ENCODE measurements at regions not wholly inside any gene's neighbourhood (a gene's known extent, or its start where the extent isn't known, plus 50 kb on each side); places are given as distances from the start of the nearest gene placed in this dataset.

DNA sequence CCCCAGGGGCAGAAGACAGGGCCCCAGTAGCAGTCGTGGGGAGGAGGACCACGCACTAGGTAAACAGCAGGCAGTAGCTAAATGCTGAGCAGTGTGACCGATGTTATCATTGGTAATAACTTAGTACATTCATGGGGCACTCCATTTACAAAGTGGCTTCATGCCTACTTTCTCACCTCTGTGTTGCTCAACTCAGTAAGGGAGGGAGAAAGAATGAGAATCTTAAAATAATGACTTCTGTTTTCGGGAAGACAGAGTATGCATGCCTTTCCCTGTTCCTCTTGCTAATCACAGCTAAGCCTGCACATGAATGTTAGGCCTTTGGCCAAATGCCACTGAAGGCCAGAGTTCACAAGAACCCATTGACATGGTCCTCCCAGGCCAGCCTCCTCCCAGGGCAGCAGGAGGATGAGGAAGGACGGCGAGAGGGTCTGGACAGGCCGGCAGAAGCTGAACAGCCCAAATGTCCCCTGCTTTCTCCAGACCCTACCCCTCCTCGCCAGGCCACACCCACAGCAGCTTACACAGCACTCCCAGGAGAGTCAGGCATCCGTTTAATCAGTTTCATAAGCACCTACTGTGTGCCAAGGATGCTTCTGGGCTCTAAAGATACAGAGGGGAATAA lies 183.4 kb downstream of the ANKRD60 start:
- no peaks in the 10 kb centered on the region for H3K9me2 ChIP-seq (replicated peaks; ENCODE audit: insufficient read depth, low read length)
- H3K79me2 ChIP-seq (ENCODE audit: low read length): no peaks in the 10 kb centered on the region
- no peaks in the 10 kb centered on the region for H4K20me1 ChIP-seq (ENCODE audit: insufficient read depth, low read depth, low read length)
- no peak overlapping the region for H2AFZ ChIP-seq (ENCODE audit: low read length)
- no peak overlapping the region for H3K27ac ChIP-seq (ENCODE audit: low read length)
- no peaks in the 10 kb centered on the region for H3K36me3 ChIP-seq (ENCODE audit: insufficient read depth, low read length)
- no peak for DNase-seq
- H3K9ac ChIP-seq (ENCODE audit: low read length): no peak overlapping the region
- H3K9me3 ChIP-seq (ENCODE audit: low read length): no peaks in the 10 kb centered on the region
- H3K27me3 ChIP-seq (ENCODE audit: low read length): no peaks in the 10 kb centered on the region
- no peak overlapping the region for H3K4me3 ChIP-seq (ENCODE audit: low read length)
- peaks cover 12% of the 10 kb centered on the region; the same call in 1 of the 2 replicates for H3K4me1 ChIP-seq (ENCODE audit: low read length)
- no peak overlapping the region for H3K4me2 ChIP-seq (ENCODE audit: low read depth, low read length, poor library complexity, severe bottlenecking)

DNA sequence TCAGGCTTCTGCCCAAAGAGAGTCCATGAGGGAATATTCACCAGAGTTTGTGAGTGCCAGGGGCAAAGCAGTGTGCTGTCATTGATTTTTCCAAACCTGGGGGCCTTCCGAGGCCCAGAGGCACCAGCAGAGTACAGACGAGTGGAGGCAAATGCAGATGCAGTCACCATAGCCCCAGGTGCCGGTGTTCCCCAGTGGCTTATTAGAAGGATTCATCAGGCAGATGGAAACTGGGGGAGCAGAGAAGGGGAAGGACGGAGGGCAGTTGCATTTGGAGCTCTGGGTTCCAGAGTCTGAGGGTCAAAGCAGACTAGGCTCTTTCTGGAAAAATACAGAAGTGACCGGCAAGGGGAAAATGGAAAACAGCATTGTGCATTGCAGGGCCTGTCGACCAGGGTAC lies 184.2 kb downstream of the ANKRD60 start:
- Histone ChIP-seq H3K79me2 (ENCODE audit: low read length) (no peaks in the 10 kb centered on the region), H3K9me3 (ENCODE audit: low read length) (no peaks in the 10 kb centered on the region), H3K4me3 (ENCODE audit: low read length) (no peak overlapping the region), H3K4me2 (ENCODE audit: low read depth, low read length, poor library complexity, severe bottlenecking) (no peak overlapping the region), H3K4me1 (ENCODE audit: low read length) (peaks cover 12% of the 10 kb centered on the region; the same call in 1 of the 2 replicates), H2AFZ (ENCODE audit: low read length) (no peak overlapping the region), H3K9ac (ENCODE audit: low read length) (no peak overlapping the region), H3K9me2 (replicated peaks; ENCODE audit: insufficient read depth, low read length) (no peaks in the 10 kb centered on the region), H3K36me3 (ENCODE audit: insufficient read depth, low read length) (no peaks in the 10 kb centered on the region), H4K20me1 (ENCODE audit: insufficient read depth, low read depth, low read length) (no peaks in the 10 kb centered on the region), H3K27me3 (ENCODE audit: low read length) (no peaks in the 10 kb centered on the region), H3K27ac (ENCODE audit: low read length) (no peak overlapping the region)
- DNase-seq: no peak

DNA sequence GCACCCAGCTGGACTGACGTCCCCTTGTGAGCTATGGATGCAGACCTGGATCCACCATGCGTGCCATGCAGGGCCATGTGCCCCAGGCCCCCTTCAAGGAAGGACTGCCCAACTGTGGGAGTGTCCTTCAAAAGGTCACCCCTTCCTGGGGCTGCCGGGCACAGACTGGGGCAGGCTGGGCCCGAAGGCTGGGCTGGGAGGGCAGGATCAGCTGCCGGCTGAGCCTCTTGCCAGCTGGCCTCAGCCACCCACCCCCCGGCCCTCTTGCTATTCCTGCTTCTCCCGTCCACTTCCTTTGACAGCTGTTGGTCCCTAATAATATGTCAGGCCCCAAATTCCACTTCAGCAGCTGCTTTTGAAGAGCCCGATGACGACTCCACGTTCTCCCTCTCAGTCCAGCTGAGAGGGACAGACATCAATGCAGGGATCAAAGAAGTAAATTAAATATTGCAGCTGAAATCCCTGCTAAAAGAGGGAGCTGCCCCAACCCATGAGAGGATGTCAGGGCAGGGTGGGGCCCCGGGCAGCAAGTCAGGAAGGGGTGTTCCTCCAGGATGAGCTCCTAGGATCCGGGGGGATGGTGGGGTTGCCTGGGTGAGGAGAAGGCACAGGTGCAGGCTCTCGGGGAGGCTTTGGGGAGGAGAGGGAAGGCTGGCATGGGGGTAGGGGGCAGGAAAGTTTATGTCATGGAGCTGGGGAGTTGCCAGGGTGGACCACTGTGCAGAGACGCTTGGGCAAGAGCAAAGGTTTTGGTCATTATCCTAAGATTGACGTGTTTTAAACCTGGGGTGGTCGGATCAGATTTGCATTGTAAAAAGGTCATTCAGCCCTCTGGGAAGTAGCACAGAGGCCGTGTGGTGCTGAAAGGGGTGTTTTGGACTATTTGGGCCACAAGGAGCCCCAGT lies 185.0 kb downstream of the ANKRD60 start:
- Histone ChIP-seq H3K27me3 (ENCODE audit: low read length) (no peaks in the 10 kb centered on the region), H2AFZ (ENCODE audit: low read length) (no peak overlapping the region)

DNA sequence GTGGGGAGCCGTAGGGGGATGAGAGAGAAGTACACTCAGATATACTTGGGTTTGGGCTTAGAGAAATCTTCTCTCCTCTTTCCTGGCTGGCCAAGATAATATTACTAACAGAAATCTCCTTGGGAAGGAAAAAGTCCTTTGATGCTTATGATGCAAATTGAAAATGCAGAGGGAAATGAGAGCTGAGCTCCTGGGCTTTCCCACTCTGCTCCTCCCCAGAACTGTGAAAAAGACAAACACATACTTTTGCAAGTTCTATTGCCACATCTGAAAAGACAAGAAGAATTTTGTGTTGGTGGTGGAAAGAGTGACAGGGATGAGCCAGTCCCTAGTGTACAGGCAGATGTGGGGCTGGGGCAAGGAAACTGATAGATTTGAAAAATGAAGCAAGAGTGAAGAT lies 185.9 kb downstream of the ANKRD60 start:
- no peak for DNase-seq
- no peak overlapping the region for H3K9ac ChIP-seq (ENCODE audit: low read length)
- no peaks in the 10 kb centered on the region for H3K36me3 ChIP-seq (ENCODE audit: insufficient read depth, low read length)
- no peak overlapping the region for H3K4me3 ChIP-seq (ENCODE audit: low read length)
- no peak overlapping the region for H3K4me2 ChIP-seq (ENCODE audit: low read depth, low read length, poor library complexity, severe bottlenecking)
- no peaks in the 10 kb centered on the region for H4K20me1 ChIP-seq (ENCODE audit: insufficient read depth, low read depth, low read length)
- H2AFZ ChIP-seq (ENCODE audit: low read length): no peak overlapping the region
- H3K9me2 ChIP-seq (replicated peaks; ENCODE audit: insufficient read depth, low read length): no peaks in the 10 kb centered on the region
- no peak overlapping the region for H3K27ac ChIP-seq (ENCODE audit: low read length)
- H3K4me1 ChIP-seq (ENCODE audit: low read length): peaks cover 12% of the 10 kb centered on the region; the same call in 1 of the 2 replicates
- H3K9me3 ChIP-seq (ENCODE audit: low read length): no peaks in the 10 kb centered on the region
- no peaks in the 10 kb centered on the region for H3K27me3 ChIP-seq (ENCODE audit: low read length)
- H3K79me2 ChIP-seq (ENCODE audit: low read length): no peaks in the 10 kb centered on the region

More for the DNA sequence above, 185.0 kb downstream of the ANKRD60 start:
- Histone ChIP-seq H3K4me3 (ENCODE audit: low read length) (no peak overlapping the region), H3K79me2 (ENCODE audit: low read length) (no peaks in the 10 kb centered on the region), H4K20me1 (ENCODE audit: insufficient read depth, low read depth, low read length) (no peaks in the 10 kb centered on the region), H3K4me1 (ENCODE audit: low read length) (peaks cover 12% of the 10 kb centered on the region; the same call in 1 of the 2 replicates), H3K4me2 (ENCODE audit: low read depth, low read length, poor library complexity, severe bottlenecking) (no peak overlapping the region), H3K27ac (ENCODE audit: low read length) (no peak overlapping the region), H3K9me3 (ENCODE audit: low read length) (no peaks in the 10 kb centered on the region), H3K9ac (ENCODE audit: low read length) (no peak overlapping the region), H3K9me2 (replicated peaks; ENCODE audit: insufficient read depth, low read length) (no peaks in the 10 kb centered on the region), H3K36me3 (ENCODE audit: insufficient read depth, low read length) (no peaks in the 10 kb centered on the region)
- no peak for DNase-seq

DNA sequence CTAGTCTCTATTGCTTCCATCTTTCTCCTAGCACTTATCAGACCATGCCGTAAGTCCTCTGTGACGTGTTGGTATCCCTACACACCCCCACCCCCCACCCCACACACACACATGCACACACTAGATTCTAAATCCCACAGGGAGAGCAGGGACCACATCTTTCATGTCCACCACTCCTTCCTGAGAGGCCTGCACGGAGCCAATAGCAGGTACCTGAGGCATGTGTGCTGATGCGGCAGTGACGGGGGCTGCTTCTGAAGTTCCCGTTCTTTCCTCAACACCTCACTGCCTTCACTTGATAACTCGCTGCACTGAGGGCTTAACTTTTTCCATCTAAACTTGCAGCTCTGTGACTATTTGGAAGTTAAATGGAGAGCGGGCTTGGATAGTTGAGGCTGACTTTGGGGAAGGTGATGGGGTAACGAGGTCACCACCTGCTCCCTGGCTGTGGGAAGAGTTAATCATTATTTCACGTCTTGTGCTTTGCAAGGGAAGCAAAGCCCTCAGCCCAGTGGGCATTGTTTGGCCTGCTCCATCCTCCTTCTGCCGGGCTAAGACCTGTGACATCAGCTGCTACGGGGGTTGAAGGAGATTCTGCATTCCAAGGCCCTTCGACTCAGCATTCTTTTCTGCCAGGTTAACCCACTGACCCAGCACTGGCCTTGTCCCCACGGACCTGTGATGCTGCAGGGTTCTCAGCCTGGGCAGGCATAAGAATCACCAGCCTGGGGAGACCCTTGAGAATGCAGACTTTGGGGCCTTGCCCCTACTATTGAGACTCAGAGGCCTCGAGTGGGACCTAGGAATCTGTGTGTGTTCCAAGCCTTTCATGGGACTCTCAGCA lies 187.8 kb downstream of the ANKRD60 start:
- no peaks in the 10 kb centered on the region for H3K36me3 ChIP-seq (ENCODE audit: insufficient read depth, low read length)
- no peak overlapping the region for H2AFZ ChIP-seq (ENCODE audit: low read length)
- H3K9ac ChIP-seq (ENCODE audit: low read length): no peak overlapping the region
- H3K79me2 ChIP-seq (ENCODE audit: low read length): no peaks in the 10 kb centered on the region
- H3K9me3 ChIP-seq (ENCODE audit: low read length): no peaks in the 10 kb centered on the region
- H3K9me2 ChIP-seq (replicated peaks; ENCODE audit: insufficient read depth, low read length): no peaks in the 10 kb centered on the region
- no peak for DNase-seq
- H3K27ac ChIP-seq (ENCODE audit: low read length): no peak overlapping the region
- H3K4me3 ChIP-seq (ENCODE audit: low read length): no peak overlapping the region
- H3K4me2 ChIP-seq (ENCODE audit: low read depth, low read length, poor library complexity, severe bottlenecking): no peak overlapping the region
- H4K20me1 ChIP-seq (ENCODE audit: insufficient read depth, low read depth, low read length): no peaks in the 10 kb centered on the region
- no peaks in the 10 kb centered on the region for H3K27me3 ChIP-seq (ENCODE audit: low read length)
- peaks cover 7% of the 10 kb centered on the region; the same call in 1 of the 2 replicates for H3K4me1 ChIP-seq (ENCODE audit: low read length)

DNA sequence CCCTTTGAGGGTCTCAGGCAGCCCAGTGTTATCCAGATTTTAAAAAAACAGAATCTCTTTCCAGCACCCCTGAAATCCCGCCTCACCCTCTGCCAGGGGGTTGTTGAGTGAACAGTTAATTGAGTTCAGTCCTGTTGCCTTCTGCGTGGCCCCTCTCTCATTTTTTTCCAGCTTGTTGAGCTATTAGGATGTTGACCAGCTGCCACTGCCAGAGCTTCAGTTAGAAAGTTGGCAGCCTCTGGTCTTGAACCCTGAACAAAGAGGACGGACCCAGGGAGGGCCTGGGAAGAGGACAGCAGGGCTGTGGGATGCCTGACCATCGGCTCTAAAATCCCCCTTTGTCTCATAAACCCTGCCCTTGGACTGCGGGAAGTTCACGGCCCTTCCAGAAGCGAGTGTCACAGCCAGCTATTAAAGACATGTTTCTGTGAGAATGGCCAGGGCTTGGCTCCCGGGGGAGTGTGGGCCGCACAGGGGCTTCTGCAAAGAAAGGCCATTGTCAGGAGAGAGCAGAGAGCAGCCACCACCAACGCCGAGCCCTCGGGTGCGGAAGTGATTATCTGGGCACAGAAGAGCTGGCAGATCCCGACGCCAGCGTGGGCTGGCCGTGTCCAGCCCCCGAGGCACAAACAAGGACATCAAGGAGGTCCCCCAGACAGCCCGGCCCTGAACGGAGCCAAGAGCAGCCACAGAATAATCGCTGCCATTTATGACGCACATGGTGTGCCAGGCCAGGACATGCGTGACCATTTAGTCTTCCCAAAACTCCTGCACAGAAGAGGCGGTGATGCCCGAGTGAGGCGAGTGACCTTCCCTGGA lies 189.0 kb downstream of the ANKRD60 start:
- no peak overlapping the region for H3K4me2 ChIP-seq (ENCODE audit: low read depth, low read length, poor library complexity, severe bottlenecking)
- no peaks in the 10 kb centered on the region for H3K36me3 ChIP-seq (ENCODE audit: insufficient read depth, low read length)
- H3K27ac ChIP-seq (ENCODE audit: low read length): no peak overlapping the region
- H3K27me3 ChIP-seq (ENCODE audit: low read length): no peaks in the 10 kb centered on the region
- no peaks in the 10 kb centered on the region for H3K9me2 ChIP-seq (replicated peaks; ENCODE audit: insufficient read depth, low read length)
- H3K9me3 ChIP-seq (ENCODE audit: low read length): no peaks in the 10 kb centered on the region
- H2AFZ ChIP-seq (ENCODE audit: low read length): no peak overlapping the region
- no peak overlapping the region for H3K4me3 ChIP-seq (ENCODE audit: low read length)
- peak; percentile 31 for DNase-seq
- H3K4me1 ChIP-seq (ENCODE audit: low read length): peaks cover 7% of the 10 kb centered on the region; the same call in 1 of the 2 replicates
- no peaks in the 10 kb centered on the region for H4K20me1 ChIP-seq (ENCODE audit: insufficient read depth, low read depth, low read length)
- H3K79me2 ChIP-seq (ENCODE audit: low read length): no peaks in the 10 kb centered on the region
- no peak overlapping the region for H3K9ac ChIP-seq (ENCODE audit: low read length)

DNA sequence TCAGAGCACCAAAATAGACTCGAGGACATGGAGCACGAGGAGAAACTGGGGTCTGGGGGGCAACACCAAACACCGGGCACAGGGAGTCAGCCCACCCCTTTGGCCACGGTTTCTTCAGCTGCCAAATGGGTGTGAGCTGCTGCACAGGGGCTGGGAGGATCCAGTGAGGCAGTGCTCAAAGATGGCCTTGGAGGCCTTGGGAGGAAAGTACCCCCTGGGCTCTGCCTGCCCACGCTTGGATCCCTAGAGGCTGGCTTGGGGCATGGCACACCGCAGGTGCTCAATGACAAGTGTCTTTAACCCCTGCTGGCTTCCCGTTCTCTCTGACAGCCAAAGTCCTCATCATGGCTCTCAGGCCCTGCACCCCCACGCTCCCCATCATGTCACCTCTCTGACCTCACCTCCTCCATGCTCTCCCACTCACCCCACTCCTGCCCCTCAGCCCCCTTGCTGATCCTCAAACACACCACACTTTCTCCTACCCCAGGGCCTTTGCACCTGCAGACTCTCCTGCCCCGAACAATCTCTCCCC lies 190.3 kb downstream of the ANKRD60 start:
- no peak for DNase-seq
- Histone ChIP-seq H3K27me3 (ENCODE audit: low read length) (no peaks in the 10 kb centered on the region), H3K79me2 (ENCODE audit: low read length) (no peaks in the 10 kb centered on the region), H4K20me1 (ENCODE audit: insufficient read depth, low read depth, low read length) (no peaks in the 10 kb centered on the region), H3K9me2 (replicated peaks; ENCODE audit: insufficient read depth, low read length) (no peaks in the 10 kb centered on the region), H3K9ac (ENCODE audit: low read length) (no peak overlapping the region), H3K27ac (ENCODE audit: low read length) (no peak overlapping the region), H3K4me1 (ENCODE audit: low read length) (no peaks in the 10 kb centered on the region), H3K4me2 (ENCODE audit: low read depth, low read length, poor library complexity, severe bottlenecking) (no peak overlapping the region), H3K9me3 (ENCODE audit: low read length) (no peaks in the 10 kb centered on the region), H3K36me3 (ENCODE audit: insufficient read depth, low read length) (no peaks in the 10 kb centered on the region), H3K4me3 (ENCODE audit: low read length) (no peak overlapping the region), H2AFZ (ENCODE audit: low read length) (no peak overlapping the region)

Measured in Karpas-422 (cell line).